OCI-LY3 (cell line): ENCODE measurements at regions not wholly inside any gene's neighbourhood (a gene's known extent, or its start where the extent isn't known, plus 50 kb on each side); places are given as distances from the start of the nearest gene placed in this dataset.

Experiments used
- H2AFZ ChIP-seq: fragments of 200-600, 300-600 bp; shearing (Covaris generic); 2 replicates; pipeline ENCODE4 v1.6.0; 2014; ENCODE audit warnings: antibody characterized with exemption, low read depth, low read length
- H3K27ac ChIP-seq: fragments of 200-600, 300-600 bp; sonication (generic); 2 replicates; pipeline ENCODE4 v1.5.1; 2014; ENCODE audit warnings: mild to moderate bottlenecking, low read length, moderate library complexity, mixed read lengths
- H3K27me3 ChIP-seq: fragments of 200-600, 300-600 bp; sonication (generic); 2 replicates; pipeline ENCODE4 v1.6.1; 2014; ENCODE audit warnings: low read depth, low read length, mixed read lengths
- H3K36me3 ChIP-seq: fragments of 200-600, 300-600 bp; sonication (generic); replicated peaks from 2 replicates; pipeline ENCODE3; 2014; ENCODE audit warnings: low read depth, low read length, mixed read lengths
- H3K4me1 ChIP-seq: fragments of 300-600, 200-600 bp; sonication (generic); 2 replicates; pipeline ENCODE4 v1.6.1; 2014; ENCODE audit warnings: low read length, mixed read lengths
- H3K4me2 ChIP-seq: fragments of 200-600, 300-600 bp; sonication (generic); 2 replicates; pipeline ENCODE4 v1.6.1; 2014; ENCODE audit warnings: low read length, mixed read lengths
- H3K4me3 ChIP-seq: fragments of 300-600, 200-600 bp; sonication (generic); 2 replicates; pipeline ENCODE4 v1.5.1; 2014; ENCODE audit warnings: antibody characterized with exemption, mild to moderate bottlenecking, low read length, moderate library complexity
- H3K79me2 ChIP-seq: fragments of 300-600, 200-600 bp; shearing (Covaris generic); 2 replicates; pipeline ENCODE4 v1.6.1; 2014; ENCODE audit warnings: mild to moderate bottlenecking, low read length, mixed read lengths
- H3K9ac ChIP-seq: fragments of 300-600, 200-600 bp; shearing (Covaris generic); 2 replicates; pipeline ENCODE4 v1.6.0; 2014; ENCODE audit warnings: mild to moderate bottlenecking, low read length, moderate library complexity
- H3K9me3 ChIP-seq: fragments of 200-600, 300-600 bp; shearing (Covaris generic); 2 replicates; pipeline ENCODE4 v1.6.1; 2014; ENCODE audit warnings: low read length, mixed read lengths; ENCODE audit not compliant: insufficient read depth
- H4K20me1 ChIP-seq: fragments of 200-600, 300-600 bp; sonication (generic); 2 replicates; pipeline ENCODE4 v1.6.1; 2016; ENCODE audit warnings: low read length, mixed read lengths; ENCODE audit not compliant: insufficient read depth
- EZH2phosphoT487 ChIP-seq: fragments of 200-600 bp; shearing (Covaris generic); IDR thresholded peaks from 2 replicates; pipeline ENCODE4 v1.6.1; 2018; ENCODE audit warnings: antibody characterized with exemption, mixed run types, low read depth
- TF ChIP-seq, protein P1 (sequence below): fragments of 200-600, 300-600 bp; sonication (generic); IDR thresholded peaks from 2 replicates; pipeline ENCODE4 v1.5.1; 2014; ENCODE audit warnings: antibody characterized with exemption, low read length, low read depth

DNA sequence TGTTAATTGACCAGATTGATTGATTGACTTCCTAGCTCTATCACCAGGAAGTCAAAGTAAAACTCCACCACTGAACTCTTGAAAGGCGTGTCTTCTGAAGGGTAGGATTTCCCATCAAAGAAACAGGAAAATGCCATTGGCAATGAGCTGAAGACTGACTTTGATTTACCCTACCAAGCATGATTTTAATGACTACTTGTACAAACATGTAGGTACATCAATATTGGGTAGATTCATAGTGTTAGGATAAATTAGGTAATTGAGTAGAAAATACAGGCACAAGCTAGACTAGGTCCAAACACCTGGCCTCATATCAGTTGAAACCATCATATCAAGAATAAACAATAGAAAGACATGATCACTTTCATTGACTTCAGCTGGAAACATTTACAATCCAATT, 53.2 kb upstream of the ATXN3L start:
- no peaks in the 10 kb centered on the region for H3K79me2 ChIP-seq
- H3K4me1 ChIP-seq: peaks cover 2% of the 10 kb centered on the region; the same call in 1 of the 2 replicates
- no peak overlapping the region for H3K4me3 ChIP-seq
- no peaks in the 10 kb centered on the region for H4K20me1 ChIP-seq
- H3K9ac ChIP-seq: no peak overlapping the region
- no peaks in the 10 kb centered on the region for H3K27me3 ChIP-seq
- no peak overlapping the region for H2AFZ ChIP-seq
- no peak for TF ChIP-seq EZH2phosphoT487
- TF ChIP-seq, protein P1, sequence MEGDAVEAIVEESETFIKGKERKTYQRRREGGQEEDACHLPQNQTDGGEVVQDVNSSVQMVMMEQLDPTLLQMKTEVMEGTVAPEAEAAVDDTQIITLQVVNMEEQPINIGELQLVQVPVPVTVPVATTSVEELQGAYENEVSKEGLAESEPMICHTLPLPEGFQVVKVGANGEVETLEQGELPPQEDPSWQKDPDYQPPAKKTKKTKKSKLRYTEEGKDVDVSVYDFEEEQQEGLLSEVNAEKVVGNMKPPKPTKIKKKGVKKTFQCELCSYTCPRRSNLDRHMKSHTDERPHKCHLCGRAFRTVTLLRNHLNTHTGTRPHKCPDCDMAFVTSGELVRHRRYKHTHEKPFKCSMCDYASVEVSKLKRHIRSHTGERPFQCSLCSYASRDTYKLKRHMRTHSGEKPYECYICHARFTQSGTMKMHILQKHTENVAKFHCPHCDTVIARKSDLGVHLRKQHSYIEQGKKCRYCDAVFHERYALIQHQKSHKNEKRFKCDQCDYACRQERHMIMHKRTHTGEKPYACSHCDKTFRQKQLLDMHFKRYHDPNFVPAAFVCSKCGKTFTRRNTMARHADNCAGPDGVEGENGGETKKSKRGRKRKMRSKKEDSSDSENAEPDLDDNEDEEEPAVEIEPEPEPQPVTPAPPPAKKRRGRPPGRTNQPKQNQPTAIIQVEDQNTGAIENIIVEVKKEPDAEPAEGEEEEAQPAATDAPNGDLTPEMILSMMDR: no peak
- no peaks in the 10 kb centered on the region for H3K9me3 ChIP-seq
- H3K36me3 ChIP-seq: no peaks in the 10 kb centered on the region
- no peak overlapping the region for H3K27ac ChIP-seq
- no peak overlapping the region for H3K4me2 ChIP-seq

DNA sequence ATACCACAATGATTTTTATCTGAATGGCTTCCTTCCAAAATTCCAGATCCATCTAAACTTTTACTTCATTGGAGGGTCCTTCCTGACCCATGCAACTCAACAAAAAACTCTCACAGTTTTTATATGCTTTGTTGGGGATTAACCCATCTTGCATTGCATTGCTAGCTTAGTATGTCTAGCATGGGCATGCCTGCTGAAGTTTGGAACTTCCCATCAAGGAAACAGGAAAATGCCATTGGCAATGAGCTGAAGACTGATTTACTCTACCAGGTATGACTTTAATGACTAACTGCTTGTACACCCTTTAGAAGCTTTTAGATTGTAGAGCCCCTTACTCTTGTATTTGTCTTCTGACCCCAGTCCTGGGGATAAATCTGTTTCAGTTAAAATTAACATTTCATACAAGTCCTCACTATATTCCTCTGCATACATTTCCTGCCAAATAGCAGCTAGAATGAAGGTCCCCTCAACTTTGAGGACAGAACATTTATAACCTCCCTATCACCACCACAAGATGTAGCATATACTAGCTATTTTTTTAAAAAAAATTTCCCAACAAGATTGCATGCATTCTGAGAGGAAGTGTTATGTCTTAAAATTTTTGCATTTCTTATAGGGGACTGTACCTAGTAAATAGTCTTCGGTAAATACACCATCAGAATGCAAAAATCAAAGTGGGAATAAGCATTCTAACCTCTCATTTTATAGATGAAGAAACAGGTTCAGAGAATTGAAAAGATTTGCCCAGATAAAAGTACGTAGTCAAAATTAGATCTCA, 52.5 kb upstream of the ATXN3L start:
- H2AFZ ChIP-seq: no peak overlapping the region
- no peak overlapping the region for H3K4me2 ChIP-seq
- H3K36me3 ChIP-seq: no peaks in the 10 kb centered on the region
- H3K27me3 ChIP-seq: no peaks in the 10 kb centered on the region
- no peak overlapping the region for H3K27ac ChIP-seq
- H3K79me2 ChIP-seq: no peaks in the 10 kb centered on the region
- TF ChIP-seq, protein P1: no peak
- no peak for TF ChIP-seq EZH2phosphoT487
- H3K9me3 ChIP-seq: no peaks in the 10 kb centered on the region
- no peaks in the 10 kb centered on the region for H4K20me1 ChIP-seq
- no peak overlapping the region for H3K4me3 ChIP-seq
- peaks cover 2% of the 10 kb centered on the region; the same call in 1 of the 2 replicates for H3K4me1 ChIP-seq
- no peak overlapping the region for H3K9ac ChIP-seq

DNA sequence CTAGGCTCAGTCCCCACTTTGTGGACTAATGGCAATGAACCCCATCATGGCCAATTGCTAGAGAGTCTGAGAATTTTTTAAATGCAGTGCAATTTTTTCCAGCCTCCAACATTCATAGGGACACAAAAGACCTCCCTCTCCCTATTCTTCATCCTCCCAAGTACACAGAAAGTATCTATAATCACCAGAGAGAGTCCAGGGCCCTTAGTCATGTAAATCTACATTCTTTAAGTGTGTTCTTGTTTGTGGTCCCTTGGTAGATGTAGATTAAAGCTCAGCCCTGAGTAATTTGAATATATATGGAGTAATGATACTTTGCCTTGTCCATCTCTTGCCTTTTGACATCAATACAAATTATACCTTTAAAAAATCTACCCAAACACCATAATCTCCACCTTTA, 51.3 kb upstream of the ATXN3L start:
- Histone ChIP-seq H3K4me2 (no peak overlapping the region), H4K20me1 (no peaks in the 10 kb centered on the region), H3K36me3 (no peaks in the 10 kb centered on the region), H3K79me2 (no peaks in the 10 kb centered on the region), H3K27me3 (no peaks in the 10 kb centered on the region), H2AFZ (no peak overlapping the region), H3K9me3 (no peaks in the 10 kb centered on the region), H3K27ac (no peak overlapping the region), H3K4me1 (peaks cover 2% of the 10 kb centered on the region; the same call in 1 of the 2 replicates), H3K9ac (no peak overlapping the region), H3K4me3 (no peak overlapping the region)
- TF ChIP-seq, protein P1: no peak
- no peak for TF ChIP-seq EZH2phosphoT487

DNA sequence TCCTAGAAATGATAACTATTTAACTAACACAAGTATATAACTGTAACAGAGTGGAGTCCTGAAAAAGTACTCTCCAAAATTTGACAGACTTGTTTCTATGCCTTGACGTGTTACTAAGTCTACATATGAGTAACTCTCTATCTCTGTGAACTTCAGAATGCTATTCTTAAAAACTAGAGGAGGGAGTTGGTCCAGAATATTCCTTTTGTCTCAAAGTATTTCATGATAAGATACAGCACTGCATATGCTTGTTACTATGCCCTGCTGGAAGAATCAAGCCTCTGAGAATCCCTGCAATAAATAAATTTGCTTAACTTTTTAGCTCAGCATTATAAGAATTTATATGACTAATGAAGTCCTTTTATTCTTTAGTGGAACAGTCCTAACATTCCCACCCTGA, 50.9 kb upstream of the ATXN3L start:
- H3K27me3 ChIP-seq: no peaks in the 10 kb centered on the region
- no peak overlapping the region for H3K9ac ChIP-seq
- no peaks in the 10 kb centered on the region for H3K36me3 ChIP-seq
- H3K4me2 ChIP-seq: no peak overlapping the region
- no peak overlapping the region for H2AFZ ChIP-seq
- H3K79me2 ChIP-seq: no peaks in the 10 kb centered on the region
- no peak overlapping the region for H3K4me3 ChIP-seq
- no peaks in the 10 kb centered on the region for H4K20me1 ChIP-seq
- no peaks in the 10 kb centered on the region for H3K9me3 ChIP-seq
- H3K27ac ChIP-seq: no peak overlapping the region
- TF ChIP-seq, protein P1: no peak
- TF ChIP-seq EZH2phosphoT487: no peak
- peaks cover 2% of the 10 kb centered on the region; the same call in 1 of the 2 replicates for H3K4me1 ChIP-seq
